Neural cell (in vitro differentiated cells): ENCODE measurements at regions not wholly inside any gene's neighbourhood (a gene's known extent, or its start where the extent isn't known, plus 50 kb on each side); places are given as distances from the start of the nearest gene placed in this dataset.
"Not testable (repeated sequence)": the region's sequence is repeated elsewhere in the genome, so short reads cannot be mapped to it uniquely, and the experiment has no call there.

Experiments
- H2AFZ ChIP-seq: fragments of 200-600, 300-800 bp; sonication (generic), shearing (Covaris generic); 2 replicates; pipeline ENCODE4 v1.6.0; 2014; ENCODE audit warnings: low read depth, mild to moderate bottlenecking, antibody characterized with exemption, low read length, moderate library complexity
- H3F3A ChIP-seq: fragments of 200-600 bp; shearing (Covaris generic); 2 replicates; pipeline ENCODE4 v1.6.1; 2016; ENCODE audit warnings: mild to moderate bottlenecking, moderate library complexity, mixed read lengths, antibody characterized with exemption, low read length; ENCODE audit not compliant: insufficient read depth, poor library complexity, severe bottlenecking
- H3K27ac ChIP-seq: fragments of 200-600, 300-800 bp; sonication (generic), shearing (Covaris generic); 2 replicates; pipeline ENCODE4 v1.5.1; 2014; ENCODE audit warnings: mild to moderate bottlenecking, low read length, moderate library complexity
- H3K27me3 ChIP-seq: fragments of 300-800, 200-600 bp; sonication (generic), shearing (Covaris generic); 2 replicates; pipeline ENCODE4 v1.6.0; 2014; ENCODE audit warnings: mild to moderate bottlenecking, low read depth, low read length, moderate library complexity; ENCODE audit not compliant: insufficient read depth
- H3K36me3 ChIP-seq: fragments of 300-800, 200-600 bp; sonication (generic), shearing (Covaris generic); 2 replicates; pipeline ENCODE4 v1.5.1; 2014; ENCODE audit warnings: mild to moderate bottlenecking, antibody characterized with exemption, low read length, moderate library complexity; ENCODE audit not compliant: insufficient read depth
- H3K4me2 ChIP-seq: fragments of 300-800, 200-600 bp; sonication (generic), shearing (Covaris generic); 2 replicates; pipeline ENCODE4 v1.6.0; 2014; ENCODE audit warnings: mild to moderate bottlenecking, low read length
- H3K4me3 ChIP-seq: fragments of 300-800, 200-600 bp; sonication (generic), shearing (Covaris generic); 2 replicates; pipeline ENCODE4 v1.5.1; 2014; ENCODE audit warnings: mild to moderate bottlenecking, low read length, moderate library complexity
- H3K79me2 ChIP-seq: fragments of 200-600 bp; shearing (Covaris generic); replicated peaks from 2 replicates; pipeline ENCODE4 v1.6.0; 2014; ENCODE audit warnings: mild to moderate bottlenecking, low read length, moderate library complexity; ENCODE audit not compliant: insufficient read depth
- H3K9ac ChIP-seq: fragments of 300-800, 200-600 bp; sonication (generic), shearing (Covaris generic); 2 replicates; pipeline ENCODE4 v1.6.1; 2016; ENCODE audit warnings: mild to moderate bottlenecking, low read length, mixed read lengths
- H3K9me2 ChIP-seq: fragments of 200-600 bp; shearing (Covaris generic); 2 replicates; pipeline ENCODE4 v1.6.1; 2016; ENCODE audit warnings: mild to moderate bottlenecking, low read length, mixed read lengths; ENCODE audit not compliant: insufficient read depth
- H3K9me3 ChIP-seq: fragments of 200-600, 300-800 bp; sonication (generic), shearing (Covaris generic); 2 replicates; pipeline ENCODE4 v1.6.1; 2016; ENCODE audit warnings: mild to moderate bottlenecking, mixed run types, low read length, moderate library complexity, mixed read lengths
- H4K20me1 ChIP-seq: fragments of 200-600 bp; shearing (Covaris generic); 2 replicates; pipeline ENCODE4 v1.6.1; 2016; ENCODE audit warnings: mild to moderate bottlenecking, mixed run types; ENCODE audit not compliant: insufficient read depth
- CTCF ChIP-seq: fragments of 450-650 bp; IDR thresholded peaks from 2 replicates; pipeline ENCODE4 v1.5.1; 2014; ENCODE audit warnings: antibody characterized with exemption, mild to moderate bottlenecking, moderate library complexity; ENCODE audit not compliant: poor library complexity, severe bottlenecking
- EP300 ChIP-seq: fragments of 450-650 bp; conservative IDR thresholded peaks from 2 replicates; pipeline ENCODE4 v1.6.1; 2014; ENCODE audit warnings: antibody characterized with exemption, mild to moderate bottlenecking, moderate library complexity; ENCODE audit not compliant: poor library complexity, severe bottlenecking
- EZH2 ChIP-seq: fragments of 200-600, 300-800 bp; shearing (Covaris generic), sonication (generic); IDR thresholded peaks from 2 replicates; pipeline ENCODE4 v1.6.1; 2014; ENCODE audit warnings: antibody characterized with exemption, low read length, borderline replicate concordance, mild to moderate bottlenecking; ENCODE audit not compliant: insufficient read depth, poor library complexity, severe bottlenecking
- MXI1 ChIP-seq: fragments of 450-650 bp; conservative IDR thresholded peaks from 2 replicates; pipeline ENCODE4 v1.6.1; 2014; ENCODE audit warnings: antibody characterized with exemption, mild to moderate bottlenecking; ENCODE audit not compliant: poor library complexity, severe bottlenecking
- POLR2AphosphoS5 ChIP-seq: IDR thresholded peaks from 2 replicates; pipeline ENCODE4 v1.6.1; 2012
- RAD21 ChIP-seq: fragments of 450-650 bp; conservative IDR thresholded peaks from 2 replicates; pipeline ENCODE4 v1.6.1; 2014; ENCODE audit warnings: antibody characterized with exemption, mild to moderate bottlenecking, moderate library complexity
- SMC3 ChIP-seq: fragments of 450-650 bp; conservative IDR thresholded peaks from 2 replicates; pipeline ENCODE4 v1.6.1; 2014; ENCODE audit warnings: antibody characterized with exemption, mild to moderate bottlenecking, moderate library complexity; ENCODE audit not compliant: poor library complexity
- TAF1 ChIP-seq: IDR thresholded peaks from 2 replicates; pipeline ENCODE4 v1.6.1; 2012; ENCODE audit warnings: low read depth
- TF ChIP-seq, protein P1 (sequence below): IDR thresholded peaks from 2 replicates; pipeline ENCODE4 v1.6.1; 2012; ENCODE audit warnings: borderline replicate concordance

- Histone ChIP-seq H3K27me3 (no peaks in the 10 kb centered on the region), H3K27ac (no peak overlapping the region), H3K36me3 (no peaks in the 10 kb centered on the region), H3K9me2 (no peaks in the 10 kb centered on the region), H3K4me3 (no peak overlapping the region), H3K9me3 (no peaks in the 10 kb centered on the region), H3K9ac (no peak overlapping the region), H2AFZ (no peak overlapping the region), H3F3A (no peaks in the 10 kb centered on the region), H3K79me2 (no peaks in the 10 kb centered on the region), H4K20me1 (no peaks in the 10 kb centered on the region), H3K4me2 (no peak overlapping the region)
- TF ChIP-seq SMC3 (no peak), TAF1 (no peak), MXI1 (no peak), RAD21 (no peak), EZH2 (no peak), CTCF (no peak), EP300 (no peak), POLR2AphosphoS5 (no peak)
- TF ChIP-seq, protein P1, sequence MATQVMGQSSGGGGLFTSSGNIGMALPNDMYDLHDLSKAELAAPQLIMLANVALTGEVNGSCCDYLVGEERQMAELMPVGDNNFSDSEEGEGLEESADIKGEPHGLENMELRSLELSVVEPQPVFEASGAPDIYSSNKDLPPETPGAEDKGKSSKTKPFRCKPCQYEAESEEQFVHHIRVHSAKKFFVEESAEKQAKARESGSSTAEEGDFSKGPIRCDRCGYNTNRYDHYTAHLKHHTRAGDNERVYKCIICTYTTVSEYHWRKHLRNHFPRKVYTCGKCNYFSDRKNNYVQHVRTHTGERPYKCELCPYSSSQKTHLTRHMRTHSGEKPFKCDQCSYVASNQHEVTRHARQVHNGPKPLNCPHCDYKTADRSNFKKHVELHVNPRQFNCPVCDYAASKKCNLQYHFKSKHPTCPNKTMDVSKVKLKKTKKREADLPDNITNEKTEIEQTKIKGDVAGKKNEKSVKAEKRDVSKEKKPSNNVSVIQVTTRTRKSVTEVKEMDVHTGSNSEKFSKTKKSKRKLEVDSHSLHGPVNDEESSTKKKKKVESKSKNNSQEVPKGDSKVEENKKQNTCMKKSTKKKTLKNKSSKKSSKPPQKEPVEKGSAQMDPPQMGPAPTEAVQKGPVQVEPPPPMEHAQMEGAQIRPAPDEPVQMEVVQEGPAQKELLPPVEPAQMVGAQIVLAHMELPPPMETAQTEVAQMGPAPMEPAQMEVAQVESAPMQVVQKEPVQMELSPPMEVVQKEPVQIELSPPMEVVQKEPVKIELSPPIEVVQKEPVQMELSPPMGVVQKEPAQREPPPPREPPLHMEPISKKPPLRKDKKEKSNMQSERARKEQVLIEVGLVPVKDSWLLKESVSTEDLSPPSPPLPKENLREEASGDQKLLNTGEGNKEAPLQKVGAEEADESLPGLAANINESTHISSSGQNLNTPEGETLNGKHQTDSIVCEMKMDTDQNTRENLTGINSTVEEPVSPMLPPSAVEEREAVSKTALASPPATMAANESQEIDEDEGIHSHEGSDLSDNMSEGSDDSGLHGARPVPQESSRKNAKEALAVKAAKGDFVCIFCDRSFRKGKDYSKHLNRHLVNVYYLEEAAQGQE: no peak
These were observed 538.5 kb upstream of the TUSC1 start for GRCh38 chr9:26216702-26217101.

DNA sequence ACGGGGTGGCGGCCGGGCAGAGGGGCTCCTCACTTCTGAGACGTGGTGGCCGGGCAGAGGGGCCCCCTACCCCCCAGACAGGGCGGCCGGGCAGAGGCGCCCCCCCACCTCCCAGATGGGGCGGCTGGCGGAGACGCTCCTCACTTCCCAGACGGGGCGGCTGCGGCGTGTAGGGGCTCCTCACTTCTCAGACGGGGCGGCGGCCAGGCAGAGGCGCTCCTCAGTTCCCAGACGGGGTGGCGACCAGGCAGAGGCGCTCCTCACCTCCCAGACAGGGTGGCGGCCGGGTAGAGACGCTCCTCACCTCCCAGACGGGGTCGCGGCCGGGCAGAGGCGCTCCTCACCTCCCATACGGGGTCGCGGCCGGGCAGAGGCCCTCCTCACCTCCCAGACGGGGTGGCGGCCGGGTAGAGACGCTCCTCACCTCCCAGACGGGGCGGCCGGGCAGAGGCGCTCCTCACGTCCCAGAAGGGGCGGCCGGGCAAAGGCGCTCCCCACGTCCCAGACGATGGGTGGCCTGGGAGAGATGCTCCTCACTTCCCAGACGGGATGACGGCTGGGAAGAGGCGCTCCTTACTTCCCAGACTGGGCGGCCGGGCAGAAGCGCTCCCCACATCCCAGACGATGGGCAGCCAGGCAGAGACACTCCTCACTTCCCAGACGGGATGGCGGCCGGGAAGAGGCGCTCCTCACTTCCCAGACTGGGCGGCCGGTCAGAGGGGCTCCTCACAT, 536.6 kb upstream of the TUSC1 start:
- not testable (repeated sequence) for H3K4me2 ChIP-seq, H3K27ac ChIP-seq, H3K9me2 ChIP-seq, H2AFZ ChIP-seq, H4K20me1 ChIP-seq, H3K9ac ChIP-seq, H3K9me3 ChIP-seq, H3K36me3 ChIP-seq, H3K27me3 ChIP-seq, H3K79me2 ChIP-seq, H3F3A ChIP-seq, H3K4me3 ChIP-seq
